NCI-H2029 (cell line): ENCODE measurements at regions not wholly inside any gene's neighbourhood (a gene's known extent, or its start where the extent isn't known, plus 50 kb on each side); places are given as distances from the start of the nearest gene placed in this dataset.
"Not testable (repeated sequence)": the region's sequence is repeated elsewhere in the genome, so short reads cannot be mapped to it uniquely, and the experiment has no call there.

ENCODE experiments used
- DNase-seq: peaks from one replicate; lab custom pipeline; 2025; lab: John Stamatoyannopoulos, UW

DNA sequence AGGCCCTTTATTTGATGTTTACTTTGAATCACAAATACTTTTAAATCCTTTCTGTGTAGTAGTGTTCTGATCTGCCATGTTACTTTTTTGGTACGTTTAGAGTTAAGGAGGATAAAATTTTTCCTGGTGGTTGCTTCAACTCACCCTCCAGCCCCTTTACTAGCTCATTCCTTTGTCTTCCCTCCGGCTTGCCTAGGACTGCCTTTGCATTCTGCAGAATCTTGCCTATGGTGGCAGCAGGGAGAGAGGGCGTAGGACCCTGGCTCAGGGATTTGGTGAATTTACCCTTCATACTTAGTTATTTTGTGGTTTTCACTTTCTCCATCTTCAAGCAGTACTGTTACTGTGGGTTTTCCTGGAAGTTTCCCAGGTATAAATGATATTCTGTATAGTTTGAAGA lies 833.5 kb downstream of the XPNPEP1 start:
- DNase-seq: no peak

DNA sequence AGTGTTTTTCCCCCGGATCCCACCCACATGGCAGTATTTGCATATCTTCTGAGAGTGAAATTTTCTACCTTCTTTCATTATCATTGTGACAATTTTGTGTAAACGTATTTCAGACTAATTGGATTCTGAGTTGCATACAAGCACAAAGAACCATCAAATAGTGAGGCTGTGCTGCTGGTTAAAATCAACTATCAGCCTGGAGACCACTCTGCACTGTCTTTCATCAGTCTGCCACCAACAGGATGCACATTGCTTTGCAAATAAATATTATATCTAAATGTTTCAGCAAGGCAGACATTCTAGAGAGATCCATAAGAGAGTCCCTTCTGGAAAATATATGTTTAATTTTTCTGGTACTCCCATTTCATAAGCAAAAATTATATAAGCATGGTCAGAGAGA lies 851.8 kb downstream of the XPNPEP1 start:
- no peak for DNase-seq

DNA sequence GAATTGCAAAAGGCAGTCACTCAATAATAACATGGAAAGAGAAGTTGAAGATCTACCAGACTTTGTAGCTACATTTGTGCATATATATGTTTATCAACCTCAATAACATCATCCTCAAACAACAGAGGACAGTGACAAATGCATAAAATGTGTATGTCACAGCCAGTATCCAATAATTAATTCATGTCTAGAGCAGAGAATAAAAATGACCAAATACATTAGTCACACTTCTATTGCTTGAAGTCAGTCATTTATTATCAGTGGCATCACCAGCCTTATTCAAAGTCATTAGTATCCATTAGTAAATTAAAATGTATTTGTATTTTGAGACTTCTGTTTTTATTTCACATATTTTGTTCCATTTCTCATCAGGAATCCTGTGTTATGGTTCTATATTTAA lies 852.8 kb downstream of the XPNPEP1 start:
- DNase-seq: no peak

DNA sequence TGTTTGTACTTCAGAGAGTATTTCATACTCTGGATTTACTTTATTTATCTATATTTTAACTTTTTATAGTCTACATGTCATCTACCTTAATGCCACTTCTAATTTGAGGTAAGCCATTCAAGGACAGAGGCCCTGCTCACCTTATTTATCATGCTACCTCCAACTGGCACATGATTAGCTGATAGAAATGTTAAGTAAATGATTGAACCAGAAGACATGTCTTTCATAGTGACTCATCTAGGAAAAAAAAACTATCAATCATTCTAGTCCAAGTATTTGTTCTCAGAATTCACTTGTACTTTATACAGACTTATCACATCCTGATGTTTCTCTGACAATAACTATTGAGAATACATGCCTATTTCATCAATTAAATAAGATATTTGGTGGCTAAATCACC lies 856.3 kb downstream of the XPNPEP1 start:
- DNase-seq: no peak

DNA sequence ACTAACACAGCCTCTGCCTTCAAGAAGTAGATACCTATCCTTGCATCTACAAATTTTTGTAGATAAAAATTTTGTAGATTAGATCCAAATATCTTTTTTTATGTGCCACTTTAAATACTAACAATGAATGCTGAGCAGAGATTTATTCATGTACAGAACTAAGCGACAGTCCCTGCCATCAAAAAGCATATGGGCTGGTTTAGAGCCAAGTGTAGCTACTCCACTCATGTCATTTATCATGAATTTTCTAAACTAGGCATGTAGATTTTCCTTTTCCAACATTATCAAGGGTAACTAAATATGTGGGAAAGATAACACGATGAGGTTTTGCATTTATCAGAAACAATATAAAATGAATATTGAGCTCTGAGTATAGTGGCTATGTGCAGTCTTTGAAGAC lies 857.5 kb downstream of the XPNPEP1 start:
- no peak for DNase-seq

DNA sequence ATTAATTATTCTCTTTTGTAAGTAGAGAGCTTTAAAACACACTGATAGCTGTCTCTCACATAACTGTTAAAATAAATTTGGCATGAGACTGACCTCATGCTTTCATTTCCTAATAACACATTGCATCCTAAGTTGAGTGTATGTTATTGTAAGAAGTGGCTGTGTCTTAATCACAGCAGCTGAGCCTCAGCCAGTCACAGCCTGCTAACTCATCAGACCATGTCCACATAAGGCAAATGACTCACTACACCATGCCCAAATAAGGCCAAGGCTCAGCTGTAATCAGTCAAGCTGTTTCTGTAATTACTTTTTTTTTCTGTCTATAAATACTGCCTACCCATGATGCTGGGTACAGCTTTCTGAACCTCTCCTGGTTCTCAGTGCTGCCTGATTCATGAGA lies 860.9 kb downstream of the XPNPEP1 start:
- DNase-seq: no peak

DNA sequence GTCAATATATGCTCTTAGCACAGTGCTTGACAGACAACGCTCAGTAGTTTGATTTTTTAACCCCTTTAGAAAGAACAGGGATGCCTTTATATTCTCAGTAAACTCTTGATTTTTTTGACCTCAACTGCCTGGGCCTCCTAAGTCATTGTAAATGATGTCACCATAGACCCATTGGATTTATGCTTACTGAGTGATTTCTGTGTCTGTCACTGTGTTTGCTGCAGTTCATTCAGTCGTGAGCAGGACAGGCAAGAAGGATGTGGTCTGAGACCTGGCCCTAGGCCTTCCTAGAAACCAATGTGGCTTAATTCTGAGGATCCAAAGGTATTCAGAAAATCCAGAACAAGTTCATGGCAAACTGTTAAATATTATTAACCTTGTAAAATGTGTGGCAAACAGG lies 868.1 kb downstream of the XPNPEP1 start:
- DNase-seq: no peak

DNA sequence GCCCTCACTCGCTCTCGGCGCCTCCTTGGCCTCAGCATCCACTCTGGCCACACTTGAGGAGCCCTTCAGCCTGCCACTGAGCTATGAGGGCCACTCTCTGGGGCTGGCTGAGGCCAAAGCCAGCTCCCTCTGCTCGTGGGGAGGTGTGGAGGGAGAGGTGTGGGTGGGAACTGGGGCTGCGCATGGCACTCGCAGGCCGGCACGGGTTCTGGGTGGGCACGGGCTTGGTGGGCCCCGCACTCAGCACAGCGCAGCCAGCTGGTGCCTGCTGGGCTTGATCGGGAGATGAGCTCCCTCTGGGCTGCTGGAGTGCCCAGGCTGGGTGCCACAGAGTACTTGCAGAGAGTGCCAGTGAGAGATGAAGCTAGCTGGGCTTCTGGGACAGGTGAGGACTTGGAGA lies 875.5 kb downstream of the XPNPEP1 start:
- no peak for DNase-seq

DNA sequence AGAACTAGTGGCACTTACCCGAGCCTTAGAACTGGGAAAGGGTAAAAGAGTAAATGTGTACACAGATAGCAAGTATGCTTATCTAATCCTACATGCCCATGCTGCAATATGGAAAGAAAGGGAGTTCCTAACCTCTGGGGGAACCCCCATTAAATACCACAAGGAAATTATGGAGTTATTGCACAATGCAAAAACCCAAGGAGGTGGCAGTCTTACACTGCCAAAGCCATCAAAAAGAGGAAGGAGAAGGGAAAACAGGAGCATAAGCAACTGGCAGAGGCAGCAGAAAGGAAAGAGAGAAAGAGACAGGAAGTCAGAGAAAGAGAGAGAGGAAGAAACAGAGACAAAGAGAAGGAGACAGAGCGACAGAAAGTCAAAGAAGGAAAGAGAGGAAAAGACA lies 876.9 kb downstream of the XPNPEP1 start:
- not testable (repeated sequence) for DNase-seq

DNA sequence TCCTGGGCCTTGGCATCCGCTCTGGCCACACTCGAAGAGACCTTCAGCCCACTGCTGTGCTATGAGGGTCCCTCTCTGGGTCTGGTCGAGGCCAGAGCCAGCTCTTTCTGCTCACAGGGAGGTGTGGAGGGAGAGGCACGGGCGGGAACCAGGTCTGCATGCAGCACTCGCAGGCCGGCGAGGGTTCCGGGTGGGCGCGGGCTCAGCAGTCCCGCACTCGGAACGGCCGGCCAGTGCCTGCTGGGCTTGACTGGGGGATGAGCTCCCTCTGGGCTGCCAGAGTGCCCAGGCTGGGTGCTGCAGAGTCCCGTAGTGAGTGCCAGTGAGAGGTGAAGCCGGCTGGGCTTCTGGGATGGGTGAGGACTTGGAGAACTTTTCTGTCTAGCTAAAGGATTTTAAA lies 882.7 kb downstream of the XPNPEP1 start:
- DNase-seq: no peak

DNA sequence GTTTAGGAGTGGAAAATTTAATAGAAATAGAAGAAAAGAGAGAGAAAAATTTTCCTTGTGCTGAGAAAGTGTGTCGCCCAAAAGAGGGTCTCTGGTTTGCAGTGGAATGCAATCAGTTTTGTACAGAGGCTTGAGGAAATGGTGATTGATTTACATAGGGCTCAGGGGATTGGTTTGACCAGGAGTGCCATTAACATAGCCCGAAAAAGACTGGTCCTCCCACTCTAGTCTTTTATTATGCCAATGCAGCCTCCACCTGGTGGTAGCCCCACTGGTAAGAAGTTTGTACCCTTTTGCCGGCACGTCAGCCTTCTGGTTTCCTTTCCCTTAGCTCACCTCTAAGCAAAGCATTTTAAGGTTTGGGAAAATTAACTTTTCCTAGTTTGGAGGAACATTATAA lies 885.3 kb downstream of the XPNPEP1 start:
- no peak for DNase-seq

DNA sequence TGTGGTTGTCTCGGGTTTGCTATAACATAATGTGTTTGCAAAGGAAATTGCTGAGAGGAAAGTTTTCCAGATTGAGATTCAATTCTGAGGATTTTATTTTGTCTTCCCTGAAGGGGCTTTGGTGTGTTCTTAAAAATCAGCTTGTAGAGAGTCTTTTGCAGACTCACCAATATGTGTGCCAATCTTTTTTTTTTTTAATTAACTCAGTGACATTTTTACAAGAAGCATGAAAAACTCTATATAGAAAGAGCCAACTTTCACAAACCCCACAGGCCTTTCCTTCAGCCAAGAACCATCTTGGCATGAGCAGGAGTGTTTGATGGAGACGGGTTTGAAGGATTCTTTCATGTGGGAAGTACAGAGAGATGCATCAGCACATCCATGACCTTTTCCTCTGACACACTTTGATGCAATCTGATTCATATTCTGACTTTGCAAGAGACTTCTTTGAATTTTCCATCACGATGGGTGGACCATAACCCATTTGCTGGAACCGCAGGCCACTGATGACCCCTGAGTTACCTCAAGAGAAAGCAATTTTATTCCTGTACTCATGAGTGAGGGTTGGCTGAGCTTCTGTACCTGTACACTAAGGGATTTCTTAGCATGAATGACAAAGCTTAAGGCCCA lies 892.6 kb downstream of the XPNPEP1 start:
- DNase-seq: no peak

DNA sequence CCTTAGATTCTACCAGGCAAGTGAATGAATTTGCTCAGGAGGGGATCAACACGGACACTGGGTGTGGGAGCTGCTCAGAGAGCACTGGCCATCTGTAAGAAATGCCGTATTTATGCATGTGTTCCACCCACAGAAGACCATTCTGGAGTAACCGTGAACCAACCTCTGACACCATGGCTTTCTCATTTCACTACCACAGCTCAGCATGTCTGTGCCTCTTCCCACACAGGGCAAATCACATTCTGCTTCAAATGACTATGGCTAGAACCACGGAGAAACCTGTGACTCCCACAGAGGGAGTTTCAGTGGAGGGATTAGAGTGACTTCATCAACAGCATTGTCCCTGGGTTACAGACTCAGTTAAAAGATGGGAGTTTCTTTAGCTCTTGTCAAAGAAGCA lies 893.4 kb downstream of the XPNPEP1 start:
- no peak for DNase-seq

DNA sequence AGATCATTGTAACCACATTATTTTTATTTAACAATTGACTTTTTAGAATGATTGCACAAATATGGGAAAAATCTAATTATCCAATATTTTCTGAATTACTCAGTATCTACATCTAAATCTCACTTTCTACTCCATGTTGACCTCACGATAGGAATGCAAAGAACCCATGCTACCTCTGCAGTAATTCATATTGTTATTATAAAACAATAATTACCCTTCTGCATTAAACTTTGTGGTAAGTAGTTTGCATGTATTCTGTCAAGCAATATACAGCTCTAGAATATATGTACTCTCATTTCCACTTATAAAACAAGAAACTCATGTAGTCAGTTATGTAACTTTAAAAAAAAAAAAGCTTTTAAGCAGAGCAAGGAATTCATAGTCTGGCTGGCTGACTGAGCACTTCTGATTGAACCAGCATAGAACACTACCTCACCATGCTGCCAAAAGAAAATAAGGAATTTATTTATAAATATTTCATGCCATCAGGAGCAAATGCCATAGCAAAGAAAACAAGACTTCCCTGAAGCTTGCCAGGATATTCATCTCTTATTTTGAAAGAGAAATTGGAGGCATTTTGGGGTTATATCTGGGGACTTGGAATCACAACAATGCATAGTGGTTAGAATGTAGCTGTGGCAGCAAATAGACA lies 895.7 kb downstream of the XPNPEP1 start:
- no peak for DNase-seq

DNA sequence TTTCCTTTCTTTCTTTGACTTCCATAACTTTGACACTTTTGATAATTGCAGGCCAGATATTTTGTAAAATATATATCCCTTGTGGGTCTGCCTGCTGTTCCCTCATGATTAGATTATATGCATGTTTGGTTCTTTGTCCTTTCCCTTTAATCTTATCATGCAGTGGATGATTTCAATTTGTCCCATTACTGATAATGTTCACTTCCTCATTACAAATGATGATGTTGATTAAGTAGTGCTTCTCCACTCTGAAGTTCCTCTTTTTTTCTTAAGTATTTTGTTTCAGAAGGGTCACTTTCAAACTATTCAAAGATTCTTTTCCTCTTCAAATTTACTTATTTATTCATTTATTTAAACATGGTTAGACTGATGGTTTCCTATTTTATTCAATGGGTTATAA lies 898.1 kb downstream of the XPNPEP1 start:
- no peak for DNase-seq

DNA sequence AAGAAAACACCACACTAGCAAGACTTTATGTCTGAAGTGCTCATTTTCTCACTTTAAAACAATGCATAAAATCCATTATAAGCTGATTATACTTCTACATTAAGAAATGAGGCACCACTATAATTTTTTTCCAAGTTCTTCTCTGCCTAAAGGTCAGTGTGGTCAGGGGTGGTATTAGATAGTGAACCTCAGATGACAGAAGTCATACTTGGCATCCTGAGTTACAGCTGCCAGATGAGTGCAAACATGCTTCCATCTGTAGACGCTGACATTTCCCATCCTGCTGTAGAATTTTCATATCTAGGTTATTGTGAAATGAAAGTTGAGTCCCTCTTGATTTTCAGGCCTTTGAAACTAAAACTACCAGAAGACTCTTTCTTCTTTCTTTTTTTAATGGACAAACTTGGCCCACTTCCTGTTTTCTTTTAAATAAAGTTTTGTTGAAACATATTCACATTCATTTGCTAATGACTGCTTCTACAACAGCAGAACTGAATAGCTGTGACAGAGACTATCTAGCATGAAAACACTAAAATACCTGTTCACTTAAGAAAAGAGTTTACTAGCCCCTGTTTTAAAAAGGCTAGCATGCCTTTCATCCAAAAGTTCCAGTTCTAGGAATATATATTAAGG lies 900.8 kb downstream of the XPNPEP1 start:
- DNase-seq: no peak

DNA sequence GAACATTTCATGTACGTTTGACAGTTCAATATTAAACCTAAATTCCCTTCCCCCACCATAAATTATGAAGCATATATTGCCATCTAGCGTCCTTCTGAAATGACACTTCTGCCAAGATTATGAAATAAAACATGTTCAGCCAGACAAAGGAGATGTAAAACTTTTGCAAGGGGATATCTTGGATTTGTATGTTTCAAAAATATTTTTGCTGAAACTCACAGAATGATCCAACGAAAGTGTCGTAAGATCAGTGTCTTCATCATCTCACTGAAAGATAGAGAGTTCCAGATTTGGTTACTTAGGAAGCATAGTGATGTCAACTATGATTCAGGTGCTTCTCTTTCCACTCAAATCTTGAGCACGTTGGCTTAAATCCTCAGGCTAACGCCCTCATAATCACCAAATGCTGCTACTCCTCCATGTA lies 904.3 kb downstream of the XPNPEP1 start:
- no peak for DNase-seq

DNA sequence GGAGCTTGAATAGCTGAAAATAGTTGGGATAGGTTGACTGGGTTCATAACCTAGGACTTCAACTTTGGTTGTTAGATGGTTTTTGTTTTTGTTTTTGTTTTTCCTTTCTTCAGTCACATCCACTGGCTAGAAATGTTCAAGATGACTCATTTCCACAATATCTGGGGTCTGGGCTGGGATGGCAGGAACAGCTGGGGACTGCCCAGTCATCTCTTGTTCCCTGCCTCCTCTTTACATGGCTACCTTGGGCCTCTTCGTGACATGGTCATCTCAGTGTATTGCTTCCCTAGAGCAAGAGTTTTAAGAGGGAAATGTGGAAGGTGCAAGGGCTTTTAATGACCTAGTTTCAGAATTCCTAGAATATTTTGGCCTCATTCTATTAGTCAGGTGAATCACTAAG lies 915.8 kb downstream of the XPNPEP1 start:
- no peak for DNase-seq

DNA sequence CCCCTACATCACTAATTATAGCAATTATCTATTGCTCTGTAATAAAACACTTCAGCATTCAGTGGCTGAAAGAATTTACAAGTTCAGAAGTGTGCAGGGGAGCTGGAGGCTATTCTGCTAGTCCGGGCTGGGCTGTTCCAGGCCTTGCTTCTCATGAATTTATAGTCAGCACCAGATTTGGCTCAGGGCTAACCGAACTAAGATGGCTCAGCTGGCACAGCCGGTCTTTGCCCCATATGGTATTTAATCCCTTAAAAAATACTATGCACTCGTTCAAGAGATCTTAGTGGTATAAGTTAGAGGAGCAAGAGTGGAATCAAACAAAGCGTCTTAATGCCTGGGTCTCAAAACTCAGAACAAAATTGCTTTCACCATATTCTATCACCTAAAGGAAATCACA lies 932.9 kb downstream of the XPNPEP1 start:
- DNase-seq: no peak

DNA sequence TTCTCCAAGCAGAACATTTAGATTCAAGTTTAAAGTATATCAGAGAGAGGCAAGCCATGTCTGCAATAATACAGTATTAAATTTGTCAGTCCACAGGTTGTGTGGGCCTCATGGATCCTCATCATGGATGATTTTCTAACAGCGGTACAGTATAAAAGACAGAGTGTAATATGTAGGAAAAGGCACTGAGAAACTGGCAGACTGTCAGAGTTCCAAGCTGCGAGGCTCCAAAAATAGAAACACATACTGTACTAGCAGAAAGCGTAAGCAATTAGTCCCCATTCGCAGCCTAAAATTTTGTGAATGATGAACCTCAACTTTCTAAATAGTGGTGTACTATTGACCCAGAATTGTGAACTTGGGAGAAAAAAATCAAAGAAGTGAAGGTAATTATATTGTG lies 933.3 kb downstream of the XPNPEP1 start:
- DNase-seq: no peak

DNA sequence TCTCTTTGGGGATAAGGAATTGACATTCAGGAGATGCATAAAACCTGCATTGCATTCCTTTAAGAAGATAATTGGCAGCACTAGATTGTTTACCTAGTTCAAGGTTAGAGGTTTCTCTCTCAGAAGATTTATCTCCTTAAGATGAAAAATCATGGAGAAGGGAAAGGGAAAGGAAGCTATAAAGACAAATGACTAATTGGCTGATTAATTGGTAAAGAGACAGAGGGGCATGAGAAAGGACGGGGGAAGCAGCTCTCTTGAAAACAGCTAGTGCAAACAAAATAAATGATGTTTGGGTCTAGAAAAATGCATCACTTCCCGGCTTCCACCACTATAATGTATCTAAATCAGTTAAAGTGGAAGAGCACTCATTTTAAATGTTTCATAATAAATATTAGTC lies 941.2 kb downstream of the XPNPEP1 start:
- no peak for DNase-seq

DNA sequence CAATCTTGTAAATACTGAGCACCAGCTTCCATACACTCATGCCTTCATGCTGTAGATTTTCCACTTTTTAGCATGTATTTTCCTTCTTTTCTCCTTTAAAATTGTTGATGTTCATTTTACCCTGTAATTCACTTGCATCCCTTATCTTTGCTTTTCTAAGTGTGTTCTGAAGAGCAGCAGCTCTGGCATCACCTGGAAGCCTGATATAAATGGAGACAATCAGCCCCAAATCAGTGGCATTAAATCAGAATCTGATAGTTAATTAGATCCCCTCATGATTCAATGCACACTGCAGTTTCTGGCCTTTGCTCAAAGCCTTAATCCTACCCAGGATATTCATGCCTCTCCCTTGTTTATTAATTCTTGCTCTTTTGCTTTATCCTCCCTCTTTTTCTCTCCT lies 942.4 kb downstream of the XPNPEP1 start:
- no peak for DNase-seq

DNA sequence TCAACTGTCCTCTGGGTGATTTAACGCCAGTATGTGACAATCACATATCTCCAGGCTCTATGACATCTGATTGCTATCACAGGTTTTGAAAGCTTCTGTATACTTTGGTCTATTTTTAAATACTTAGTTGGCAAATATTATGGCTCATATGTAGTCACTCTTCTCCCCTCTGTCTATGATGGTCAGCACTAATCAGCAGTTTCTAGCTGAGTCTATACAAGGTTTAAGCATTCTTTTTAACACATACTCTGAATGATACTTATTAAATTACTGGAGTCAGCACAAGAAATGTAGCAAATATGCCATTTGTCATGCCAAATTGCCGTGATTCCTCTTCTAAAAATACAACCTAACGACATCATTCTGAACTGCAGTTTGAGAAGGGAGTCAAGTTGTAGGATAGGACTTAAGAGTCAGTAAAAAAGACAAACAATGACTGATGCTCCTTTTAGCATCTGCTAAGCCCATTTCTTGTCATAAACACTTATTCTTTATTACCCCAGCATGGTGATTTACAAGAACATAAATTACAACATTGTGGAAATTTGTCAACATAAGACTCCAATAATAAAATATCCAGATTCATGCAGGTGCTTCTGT lies 947.8 kb downstream of the XPNPEP1 start:
- DNase-seq: no peak
